Panc1 (cell line): ENCODE measurements at regions not wholly inside any gene's neighbourhood (a gene's known extent, or its start where the extent isn't known, plus 50 kb on each side); places are given as distances from the start of the nearest gene placed in this dataset.

Experiments
- ATAC-seq: fragments of 200-7000 bp; cut with Tn5 transposase; 2 replicates; pipeline ENCODE4 v1.9.1; 2020; ENCODE audit warnings: mild to moderate bottlenecking, moderate library complexity
- BruUV-seq: library from RNA; stranded (reverse); fragments of 400-500 nt; replicated peaks from 2 replicates; lab custom pipeline; 2021; lab: Mats Ljungman, UMichigan
- CTCF ChIA-PET: fragments of 300-600 bp; sonication (Branson Sonifier 250); formaldehyde crosslinking; loops from one replicate; lab custom pipeline; 2022; ENCODE audit warnings: antibody characterized with exemption; lab: Charles Lee
- POLR2A ChIA-PET: fragments of 300-600 bp; sonication (Branson Sonifier 250); formaldehyde crosslinking; loops from one replicate; lab custom pipeline; 2022; ENCODE audit warnings: antibody characterized with exemption; lab: Charles Lee
- DNase-seq: peaks from one replicate; pipeline ENCODE4 v3.0.0-alpha.2; 2010; ENCODE audit warnings: low read depth, low spot score
- H3K27ac ChIP-seq: 2 replicates; pipeline ENCODE4 v1.5.1; 2011; ENCODE audit warnings: mild to moderate bottlenecking, low read length, inconsistent platforms
- H3K27me3 ChIP-seq: fragments of 200-500 bp; sonication (Bioruptor generic); 2 replicates; pipeline ENCODE4 v1.6.0; 2014; ENCODE audit warnings: low read length, inconsistent platforms; ENCODE audit not compliant: control insufficient read depth, insufficient read depth
- H3K36me3 ChIP-seq: fragments of 200-500 bp; sonication (Bioruptor generic); 2 replicates; pipeline ENCODE4 v1.5.1; 2014; ENCODE audit warnings: inconsistent platforms, mild to moderate bottlenecking, low read length, moderate library complexity; ENCODE audit not compliant: control insufficient read depth, insufficient read depth
- H3K4me1 ChIP-seq: 2 replicates; pipeline ENCODE4 v1.5.1; 2011; ENCODE audit warnings: inconsistent platforms, mild to moderate bottlenecking, low read length, moderate library complexity; ENCODE audit not compliant: control insufficient read depth, insufficient read depth
- H3K4me3 ChIP-seq, 2 experiments: 2 replicates each; pipeline ENCODE4 v1.5.1; 2011 to 2012; ENCODE audit warnings: low read depth in 2 of 2, low read length in 2 of 2, mild to moderate bottlenecking in 2 of 2, inconsistent platforms in 1 of 2, moderate library complexity in 1 of 2
- H3K9me3 ChIP-seq: fragments of 200-500 bp; sonication (Bioruptor generic); 2 replicates; pipeline ENCODE4 v1.5.1; 2014; ENCODE audit warnings: low read depth, mild to moderate bottlenecking, inconsistent platforms, low read length, moderate library complexity; ENCODE audit not compliant: control insufficient read depth, insufficient read depth
- CTCF ChIP-seq: fragments of 450-650 bp; IDR thresholded peaks from 2 replicates; pipeline ENCODE4 v1.5.1; 2017; ENCODE audit warnings: mild to moderate bottlenecking
- POLR2AphosphoS5 ChIP-seq: IDR thresholded peaks from 2 replicates; pipeline ENCODE4 v1.6.1; 2012; ENCODE audit warnings: mild to moderate bottlenecking, low read depth, low read length, moderate library complexity
- SIN3A ChIP-seq: IDR thresholded peaks from 2 replicates; pipeline ENCODE4 v1.6.1; 2012; ENCODE audit warnings: low read depth, mild to moderate bottlenecking, low read length, moderate library complexity, borderline replicate concordance; ENCODE audit not compliant: insufficient read depth
- TCF7L2 ChIP-seq: IDR thresholded peaks from 2 replicates; pipeline ENCODE4 v1.6.1; 2011; ENCODE audit warnings: mild to moderate bottlenecking, low read depth, low read length, inconsistent platforms
- in situ Hi-C: cut with HindIII; loops from 2 replicates; pipeline ENCODE4 v1.10.0; 2016; ENCODE audit warnings: low sequenced_read_pairs, low pct_unique_long_range_greater_than_20kb
- intact Hi-C: fragments of 100-400 bp; cut with micrococcal nuclease; formaldehyde crosslinking; loops from one replicate; pipeline ENCODE4 v1.10.0; 2022; ENCODE audit not compliant: unreplicated experiment
- TF ChIP-seq, protein P1 (sequence below), 2 experiments: IDR thresholded peaks; 2 replicates each; pipeline ENCODE4 v1.6.1; 2011 to 2012; ENCODE audit warnings: low read depth in 2 of 2, control low read depth in 1 of 2, low read length in 1 of 2, mild to moderate bottlenecking in 1 of 2, moderate library complexity in 1 of 2; ENCODE audit not compliant: insufficient read depth in 1 of 2

DNA sequence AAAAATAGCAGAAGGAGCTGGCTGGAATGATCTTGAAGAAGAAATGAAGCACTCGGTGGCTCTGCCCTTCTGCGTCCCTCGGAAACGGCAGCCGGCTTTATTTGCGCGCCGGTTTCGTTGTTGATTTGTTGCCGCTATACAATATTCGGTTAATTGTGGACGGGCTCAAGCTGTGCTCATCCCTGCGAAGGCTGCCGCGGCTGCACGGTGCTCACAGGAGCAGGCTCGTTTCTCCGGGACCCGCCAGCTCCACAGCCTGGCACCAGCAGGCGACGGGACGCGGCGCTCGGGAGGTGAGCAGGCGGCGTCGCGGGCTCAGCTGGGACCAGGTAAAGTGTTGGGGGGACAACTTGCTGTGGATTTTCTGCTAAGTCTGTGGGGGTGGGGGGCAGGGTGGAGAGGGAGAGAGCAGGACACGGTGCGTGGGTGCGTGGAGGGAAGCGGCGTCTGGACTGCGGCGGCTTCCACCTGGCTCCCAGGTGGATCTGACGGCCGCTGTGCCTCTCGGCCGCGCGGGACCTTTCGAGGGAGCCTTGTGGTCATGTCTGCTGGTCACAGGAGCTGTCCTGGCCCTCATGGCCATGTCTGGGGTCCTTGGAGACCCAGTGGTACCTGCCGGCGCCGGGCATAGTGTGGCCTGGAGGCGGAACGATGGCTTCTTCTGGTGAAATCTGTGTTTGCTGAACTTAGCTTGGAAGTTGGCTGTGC lies 90.9 kb downstream of the TEX29 start:
- TF ChIP-seq SIN3A (no peak), TCF7L2 (no peak), CTCF (no peak), POLR2AphosphoS5 (no peak)
- TF ChIP-seq, protein P1, sequence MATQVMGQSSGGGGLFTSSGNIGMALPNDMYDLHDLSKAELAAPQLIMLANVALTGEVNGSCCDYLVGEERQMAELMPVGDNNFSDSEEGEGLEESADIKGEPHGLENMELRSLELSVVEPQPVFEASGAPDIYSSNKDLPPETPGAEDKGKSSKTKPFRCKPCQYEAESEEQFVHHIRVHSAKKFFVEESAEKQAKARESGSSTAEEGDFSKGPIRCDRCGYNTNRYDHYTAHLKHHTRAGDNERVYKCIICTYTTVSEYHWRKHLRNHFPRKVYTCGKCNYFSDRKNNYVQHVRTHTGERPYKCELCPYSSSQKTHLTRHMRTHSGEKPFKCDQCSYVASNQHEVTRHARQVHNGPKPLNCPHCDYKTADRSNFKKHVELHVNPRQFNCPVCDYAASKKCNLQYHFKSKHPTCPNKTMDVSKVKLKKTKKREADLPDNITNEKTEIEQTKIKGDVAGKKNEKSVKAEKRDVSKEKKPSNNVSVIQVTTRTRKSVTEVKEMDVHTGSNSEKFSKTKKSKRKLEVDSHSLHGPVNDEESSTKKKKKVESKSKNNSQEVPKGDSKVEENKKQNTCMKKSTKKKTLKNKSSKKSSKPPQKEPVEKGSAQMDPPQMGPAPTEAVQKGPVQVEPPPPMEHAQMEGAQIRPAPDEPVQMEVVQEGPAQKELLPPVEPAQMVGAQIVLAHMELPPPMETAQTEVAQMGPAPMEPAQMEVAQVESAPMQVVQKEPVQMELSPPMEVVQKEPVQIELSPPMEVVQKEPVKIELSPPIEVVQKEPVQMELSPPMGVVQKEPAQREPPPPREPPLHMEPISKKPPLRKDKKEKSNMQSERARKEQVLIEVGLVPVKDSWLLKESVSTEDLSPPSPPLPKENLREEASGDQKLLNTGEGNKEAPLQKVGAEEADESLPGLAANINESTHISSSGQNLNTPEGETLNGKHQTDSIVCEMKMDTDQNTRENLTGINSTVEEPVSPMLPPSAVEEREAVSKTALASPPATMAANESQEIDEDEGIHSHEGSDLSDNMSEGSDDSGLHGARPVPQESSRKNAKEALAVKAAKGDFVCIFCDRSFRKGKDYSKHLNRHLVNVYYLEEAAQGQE (IDR thresholded peaks at IDR 0.05; ENCODE audit: insufficient read depth in 1 of 2, low read depth in 2 of 2, low read length in 1 of 2) = no peak
- intact Hi-C loops = no loop called here
- DNase-seq (no peak), ATAC-seq (no peak)
- Histone ChIP-seq H3K36me3 (no peaks in the 10 kb centered on the region), H3K27me3 (peaks cover 4% of the 10 kb centered on the region; the same call in 1 of the 2 replicates), H3K9me3 (no peaks in the 10 kb centered on the region), H3K4me1 (no peaks in the 10 kb centered on the region), H3K4me3 (no peak overlapping the region), H3K27ac (no peak overlapping the region)
- in situ Hi-C loops = no loop called here
- ChIA-PET CTCF (no interaction called here), POLR2A (no interaction called here)
- no TSS peak for BruUV-seq

DNA sequence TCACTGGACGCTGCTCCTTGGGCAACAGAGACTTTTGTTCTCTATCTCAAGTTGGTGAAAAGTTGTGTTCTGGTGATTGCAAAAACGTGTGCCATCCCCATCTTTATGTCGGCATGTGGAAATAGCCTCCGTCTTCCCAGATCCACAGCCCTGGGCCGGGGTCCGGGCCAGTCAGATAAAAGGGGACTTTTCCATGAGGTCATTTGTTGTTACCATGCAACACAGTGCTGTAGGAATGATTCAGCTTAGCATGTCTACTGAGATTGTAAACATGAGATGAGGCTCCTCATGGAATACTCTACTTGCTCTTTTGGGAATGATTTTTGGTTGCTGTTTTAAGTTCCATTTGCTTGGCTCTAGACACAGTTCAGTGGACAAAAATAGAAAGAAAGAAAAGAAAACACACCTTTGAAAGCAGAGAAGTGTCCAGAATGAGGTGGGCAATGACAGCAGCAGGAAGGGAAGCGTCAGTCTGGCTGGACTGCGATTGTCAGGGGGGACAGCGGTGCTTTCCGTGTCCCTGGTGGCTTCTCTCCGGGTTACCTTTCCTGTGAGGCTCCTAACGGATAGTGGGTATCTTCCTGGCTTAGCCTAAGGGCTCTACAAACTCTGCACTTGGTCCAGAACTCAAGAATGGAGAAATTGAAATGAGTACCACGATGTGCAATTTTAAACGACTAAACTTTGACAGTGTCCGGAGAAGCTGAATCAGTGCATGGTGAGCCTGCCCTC lies 91.6 kb downstream of the TEX29 start:
- TF ChIP-seq, protein P1 (IDR thresholded peaks at IDR 0.05; ENCODE audit: insufficient read depth in 1 of 2, low read depth in 2 of 2, low read length in 1 of 2) = no peak
- TF ChIP-seq SIN3A = no peak
- no peak for TF ChIP-seq POLR2AphosphoS5
- no peak for TF ChIP-seq CTCF
- TF ChIP-seq TCF7L2 = no peak
- no peaks in the 10 kb centered on the region for H3K9me3 ChIP-seq
- BruUV-seq = no TSS peak
- peaks cover 4% of the 10 kb centered on the region; the same call in 1 of the 2 replicates for H3K27me3 ChIP-seq
- intact Hi-C loops (no loop called here), in situ Hi-C loops (no loop called here)
- H3K4me1 ChIP-seq = no peaks in the 10 kb centered on the region
- DNase-seq = no peak
- ChIA-PET POLR2A (no interaction called here), CTCF (no interaction called here)
- no peak overlapping the region for H3K27ac ChIP-seq
- H3K36me3 ChIP-seq = no peaks in the 10 kb centered on the region
- ATAC-seq = no peak
- no peak overlapping the region for H3K4me3 ChIP-seq
